WI38 (cell line): ENCODE measurements at regions not wholly inside any gene's neighbourhood (a gene's known extent, or its start where the extent isn't known, plus 50 kb on each side); places are given as distances from the start of the nearest gene placed in this dataset.

Experiments used
- H3K4me3 ChIP-seq: 2 replicates; pipeline ENCODE4 v1.5.1; 2011; ENCODE audit warnings: low read depth, mild to moderate bottlenecking, control low read depth, low read length
- CTCF ChIP-seq: IDR thresholded peaks from 2 replicates; pipeline ENCODE4 v1.5.1; 2012; ENCODE audit warnings: low read depth, mild to moderate bottlenecking, control low read depth, low read length

- H3K4me3 ChIP-seq: no peak overlapping the region
- no peak for TF ChIP-seq CTCF
Observed at GRCh38 chr21:28761674-28762356, 230.9 kb downstream of the LTN1 start.

GRCh38 chr21:28758883-28759242, 233.8 kb downstream of the LTN1 start:
- no peak overlapping the region for H3K4me3 ChIP-seq
- TF ChIP-seq CTCF: no peak

- H3K4me3 ChIP-seq: no peak overlapping the region
- TF ChIP-seq CTCF: no peak
Observed at GRCh38 chr21:28758042-28758882, 234.4 kb downstream of the LTN1 start.

- TF ChIP-seq CTCF: no peak
- H3K4me3 ChIP-seq: no peak overlapping the region
Observed at GRCh38 chr21:28754862-28755261, 237.8 kb downstream of the LTN1 start.

- no peak for TF ChIP-seq CTCF
- no peak overlapping the region for H3K4me3 ChIP-seq
Observed at GRCh38 chr21:28754127-28754611, 238.5 kb downstream of the LTN1 start.

GRCh38 chr21:28752131-28752530, 240.5 kb downstream of the LTN1 start:
- TF ChIP-seq CTCF: no peak
- no peak overlapping the region for H3K4me3 ChIP-seq

- no peak overlapping the region for H3K4me3 ChIP-seq
- TF ChIP-seq CTCF: no peak
Observed at GRCh38 chr21:28751176-28751575, 241.5 kb downstream of the LTN1 start.
